Left lung (tissue), 4 donors: ENCODE measurements at regions not wholly inside any gene's neighbourhood (a gene's known extent, or its start where the extent isn't known, plus 50 kb on each side); places are given as distances from the start of the nearest gene placed in this dataset.
A peak's percentile ranks its signal among the peaks of the same experiment; 100 is the strongest.

Experiments
- ATAC-seq: fragments of 200-7000 bp; cut with Tn5 transposase; one replicate; pipeline ENCODE4 v1.9.1; 2020; ENCODE audit warnings: moderate library complexity
- DNase-seq, 4 donors: peaks; one replicate each; pipeline ENCODE4 v3.0.0-alpha.2; 2013 to 2020
- H3K27ac ChIP-seq, 2 donors: fragments of 200-600 bp; sonication (generic) in 1 of 2; one replicate each; pipeline versions ENCODE4 v1.5.0 to v1.8.0; 2020 to 2021
- H3K27me3 ChIP-seq, 2 donors: fragments of 200-600 bp; sonication (generic) in 1 of 2; one replicate each; pipeline versions ENCODE4 v1.5.0 to v1.8.0; 2020 to 2021
- H3K36me3 ChIP-seq, 2 donors: fragments of 200-600 bp; sonication (generic) in 1 of 2; one replicate each; pipeline versions ENCODE4 v1.5.0 to v1.8.0; 2020 to 2021
- H3K4me1 ChIP-seq, 2 donors: fragments of 200-600 bp; one replicate each; pipeline ENCODE4 v1.8.0; 2021
- H3K4me3 ChIP-seq, 2 donors: fragments of 200-600 bp; sonication (generic) in 1 of 2; one replicate each; pipeline versions ENCODE4 v1.5.0 to v1.8.0; 2020 to 2021; ENCODE audit warnings: mild to moderate bottlenecking in 1 of 2
- H3K9me3 ChIP-seq, 2 donors: fragments of 200-600 bp; sonication (generic) in 1 of 2; one replicate each; pipeline versions ENCODE4 v1.5.0 to v1.8.0; 2020 to 2021
- CTCF ChIP-seq, 2 donors: fragments of 200-600 bp; sonication (generic) in 1 of 2; IDR thresholded peaks; one replicate each; pipeline versions ENCODE4 v1.5.0 to v1.8.0; 2021; ENCODE audit warnings: antibody characterized with exemption in 2 of 2
- intact Hi-C, 2 donors: fragments of 100-400 bp; cut with DNase I; formaldehyde crosslinking; loops; one replicate each; pipeline versions ENCODE4 v1.11.2 to v1.14.2; 2022
- donor health status: DM: no; HTN: yes; CAD: no.
- donor health status: DM: no; HTN: no; CAD: no.

- DNase-seq (peak in 2 of 4 donors; percentile 1 to 13), ATAC-seq (no peak)
- no peak for TF ChIP-seq CTCF (IDR thresholded peaks at IDR 0.05)
- Histone ChIP-seq H3K4me1 (peaks cover 0 to 11% of the 10 kb centered on the region in 2 donors), H3K36me3 (no peaks in the 10 kb centered on the region), H3K27ac (no peak overlapping the region), H3K4me3 (no peak overlapping the region), H3K9me3 (no peaks in the 10 kb centered on the region), H3K27me3 (no peaks in the 10 kb centered on the region)
- intact Hi-C loops = no loop called here
Measured at GRCh38 chr5:123671711-123672456, 159.9 kb downstream of the CSNK1G3 start.

- DNase-seq (peak in 2 of 4 donors; percentile 60 to 62), ATAC-seq (peak; percentile 72)
- Histone ChIP-seq H3K9me3 (no peaks in the 10 kb centered on the region), H3K4me1 (peaks cover 0 to 11% of the 10 kb centered on the region in 2 donors), H3K27me3 (no peaks in the 10 kb centered on the region), H3K4me3 (no peak overlapping the region), H3K27ac (no peak overlapping the region), H3K36me3 (no peaks in the 10 kb centered on the region)
- intact Hi-C loops = no loop called here
- peak; percentile 53 to 82 for TF ChIP-seq CTCF (IDR thresholded peaks at IDR 0.05)
Measured at GRCh38 chr5:123671042-123671441, 159.1 kb downstream of the CSNK1G3 start.
